ENCODE measurements at regions not wholly inside any gene's neighbourhood (a gene's known extent, or its start where the extent isn't known, plus 50 kb on each side); places are given as distances from the start of the nearest gene placed in this dataset.
"Not testable (repeated sequence)": the region's sequence is repeated elsewhere in the genome, so short reads cannot be mapped to it uniquely, and the experiment has no call there.

DNA sequence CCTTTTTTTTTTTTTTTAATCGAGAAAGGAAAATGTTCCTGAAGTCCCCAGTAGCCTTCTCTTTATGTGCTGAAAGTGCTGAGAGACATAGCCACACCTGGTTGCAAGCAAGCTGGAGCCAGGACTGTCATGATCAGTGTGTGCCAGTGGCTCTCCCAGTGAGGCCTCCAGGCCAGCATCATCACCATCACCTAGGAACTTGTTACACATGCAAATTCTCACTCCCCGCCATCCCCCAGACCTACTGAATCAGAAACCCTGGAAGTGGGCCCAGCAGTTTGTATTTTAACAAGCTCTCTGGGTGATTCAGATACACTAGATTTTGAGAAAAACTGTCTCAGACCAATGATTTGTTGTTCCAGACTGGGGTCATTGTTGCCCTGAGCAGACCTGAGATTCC lies 181.9 kb upstream of the GLRA1 start:
- DNase-seq, result no peak

DNA sequence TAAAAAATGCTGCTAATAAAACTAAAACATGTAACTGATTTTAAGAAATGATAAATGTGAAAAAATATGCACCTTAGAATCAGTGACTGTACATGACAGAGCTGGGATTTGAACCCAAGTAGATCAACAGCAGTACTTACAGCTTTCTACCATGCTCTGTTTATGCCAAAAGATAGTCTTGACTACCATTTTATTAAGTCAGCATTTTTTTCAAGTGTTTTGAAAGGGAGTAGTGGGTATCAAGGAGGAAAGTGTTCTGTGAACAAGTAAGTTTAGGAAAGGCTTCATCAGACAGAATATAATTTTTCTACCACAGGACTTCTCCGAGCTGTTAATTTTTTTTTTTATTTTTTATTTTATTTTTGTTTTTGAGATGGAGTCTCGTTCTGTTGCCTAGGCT lies 180.4 kb upstream of the GLRA1 start:
- DNase-seq, result no peak

DNA sequence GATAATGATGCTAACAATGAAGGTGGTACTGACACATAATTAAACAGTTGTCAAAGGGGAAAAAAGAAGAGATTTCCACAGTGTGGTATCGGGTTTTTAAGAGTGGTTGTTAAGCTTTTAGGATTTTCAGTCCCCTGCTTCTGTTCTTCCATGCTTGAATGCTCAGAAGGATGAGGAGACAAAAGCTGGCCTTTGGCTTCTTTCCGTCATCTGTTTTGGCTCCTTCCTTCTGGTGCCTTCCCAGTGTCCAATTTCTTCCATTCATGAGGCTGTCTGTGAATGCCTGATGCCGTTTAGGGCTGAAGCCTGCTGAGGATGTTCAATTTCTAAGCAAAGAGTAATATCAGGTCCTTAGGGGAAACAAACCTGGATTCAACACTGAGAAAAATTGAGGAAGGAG lies 179.6 kb upstream of the GLRA1 start:
- no peak for DNase-seq

DNA sequence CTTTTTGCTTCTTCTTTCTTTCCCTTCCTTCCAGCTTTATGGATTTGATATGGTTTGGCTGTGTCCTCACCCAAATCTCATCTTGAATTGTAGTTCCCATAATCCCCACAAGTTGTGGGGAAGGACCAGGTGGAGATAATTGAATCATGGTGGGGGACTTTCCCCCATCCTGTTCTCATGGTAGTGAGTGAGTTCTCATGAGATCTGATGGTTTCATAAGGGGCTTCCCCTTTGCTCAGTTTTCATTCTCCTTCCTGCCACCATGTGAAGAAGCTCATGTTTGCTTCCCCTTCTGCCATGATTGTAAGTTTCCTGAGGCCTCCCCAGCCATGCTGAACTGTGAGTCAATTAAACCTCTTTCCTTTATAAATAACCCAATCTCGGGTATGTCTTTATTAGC lies 178.3 kb upstream of the GLRA1 start:
- not testable (repeated sequence) for DNase-seq

DNA sequence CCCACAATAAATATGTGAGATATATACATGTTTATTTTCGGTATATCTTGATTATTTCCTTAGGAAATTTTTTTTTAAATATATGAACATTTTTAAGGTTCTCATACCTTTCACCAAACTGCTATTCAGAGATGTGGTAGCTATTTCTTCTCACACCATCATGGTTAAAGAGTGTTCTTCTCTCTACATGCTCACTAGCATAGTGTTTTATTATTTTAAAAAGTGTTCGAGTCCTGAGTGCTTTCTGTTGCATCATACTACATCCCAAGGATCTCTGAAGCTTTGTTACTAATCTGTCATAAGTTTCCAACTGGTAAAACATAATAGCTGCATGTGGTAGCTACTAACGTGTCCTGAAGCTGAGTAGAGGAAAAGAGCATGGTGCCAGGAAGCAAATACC lies 177.4 kb upstream of the GLRA1 start:
- no peak for DNase-seq

GRCh38 chr5:152100462-152100861 lies 175.8 kb upstream of the GLRA1 start:
- no peak for DNase-seq

DNA sequence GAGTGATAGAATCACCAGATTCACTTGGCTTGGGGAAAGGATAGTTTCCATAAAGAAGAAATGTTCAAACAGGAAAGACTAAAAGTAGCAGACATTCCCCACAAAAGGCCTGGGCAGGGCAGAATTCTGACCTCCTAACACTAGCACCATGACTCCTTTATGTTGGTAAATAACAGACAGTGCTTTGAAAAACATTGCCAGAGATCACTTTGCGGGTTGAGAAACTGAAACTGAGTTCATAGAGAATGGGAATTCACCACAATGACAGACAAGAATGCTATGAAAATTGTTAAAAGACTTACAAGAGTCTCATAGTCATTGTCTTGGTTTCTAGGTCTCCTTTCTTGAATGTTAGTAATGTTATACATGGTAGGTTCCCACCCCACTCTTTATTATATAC lies 172.5 kb upstream of the GLRA1 start:
- no peak for DNase-seq

DNA sequence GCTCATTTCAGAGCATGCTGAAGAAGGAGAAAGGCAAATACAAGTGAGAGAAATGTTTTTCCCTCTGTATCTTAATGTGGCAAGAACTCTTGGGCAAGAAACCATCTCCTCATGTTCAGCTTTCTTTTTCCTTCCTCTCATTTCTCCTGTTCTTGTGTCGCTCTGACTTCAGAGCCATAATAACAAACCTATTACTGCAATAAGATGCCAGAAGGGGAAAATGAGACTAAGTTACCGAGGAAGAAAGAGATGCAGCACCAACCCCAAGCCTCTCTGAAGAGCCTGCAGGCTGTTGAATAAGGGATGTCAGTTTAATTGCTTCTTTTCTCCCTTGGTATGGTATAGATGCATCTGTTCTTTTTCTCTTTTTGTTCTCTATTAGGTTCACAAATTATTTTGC lies 170.1 kb upstream of the GLRA1 start:
- no peak for DNase-seq

- no peak for DNase-seq
These were observed 169.4 kb upstream of the GLRA1 start for GRCh38 chr5:152094060-152094459.

GRCh38 chr5:152092580-152092979 lies 167.9 kb upstream of the GLRA1 start:
- DNase-seq, result no peak

DNA sequence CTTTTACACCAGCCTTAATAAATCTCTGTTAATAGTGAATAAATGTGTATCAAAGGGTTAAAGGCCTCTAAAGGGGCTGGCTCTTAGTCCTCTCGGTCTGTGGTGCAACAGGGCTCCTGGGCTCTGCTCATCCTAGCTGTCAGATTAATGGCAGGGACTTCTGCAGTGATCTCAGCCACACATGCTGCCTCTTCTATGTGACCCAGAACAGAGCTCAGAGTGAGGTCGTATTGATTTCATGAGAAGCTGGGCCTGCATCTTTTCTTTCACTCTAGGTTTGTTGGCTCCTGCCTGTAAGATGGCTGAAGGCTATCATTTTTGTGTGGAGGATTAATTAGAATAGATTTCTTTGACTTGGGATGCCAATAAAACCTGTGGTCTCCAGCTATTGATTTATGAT lies 165.0 kb upstream of the GLRA1 start:
- no peak for DNase-seq

- no peak for DNase-seq
These were observed 162.0 kb upstream of the GLRA1 start for GRCh38 chr5:152086668-152087067.

DNA sequence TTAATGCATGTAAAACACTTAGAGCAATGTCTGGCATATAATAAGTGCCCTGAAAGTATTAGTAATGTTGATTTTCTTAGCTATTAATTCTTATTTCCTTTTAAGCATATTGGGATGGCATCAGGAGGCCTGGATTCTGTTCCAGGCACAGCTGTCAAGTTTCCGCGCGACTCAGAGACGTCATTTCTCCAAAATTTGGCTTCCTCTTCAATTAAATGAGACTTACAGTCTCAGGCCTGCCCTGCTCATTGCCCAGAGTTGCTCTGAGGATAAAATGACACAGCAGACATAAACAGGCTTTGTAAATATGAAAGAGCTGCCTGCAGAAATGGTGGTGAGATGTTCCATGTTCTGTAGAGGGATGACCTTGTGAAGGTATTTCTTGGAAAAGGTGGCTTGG lies 159.8 kb upstream of the GLRA1 start:
- no peak for DNase-seq

DNA sequence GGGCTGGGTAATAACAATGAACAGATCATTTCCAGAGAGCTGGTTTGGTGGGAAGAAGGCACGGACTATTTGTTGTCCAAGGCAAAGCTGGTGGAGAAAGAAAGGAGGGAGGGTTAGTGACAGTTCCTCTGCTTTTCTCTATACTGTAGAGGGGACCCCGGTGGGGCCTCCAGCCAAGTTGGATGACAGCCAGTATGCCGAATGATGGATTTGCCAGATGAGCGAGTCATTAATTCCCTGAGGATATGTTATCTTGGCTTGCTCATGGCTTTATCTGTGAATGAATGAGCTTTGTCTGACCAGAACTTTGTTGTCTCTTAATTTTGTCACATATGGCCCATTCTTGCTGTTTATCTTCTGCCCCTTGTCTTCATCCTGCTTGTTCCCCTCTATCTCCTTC lies 158.6 kb upstream of the GLRA1 start:
- no peak for DNase-seq

- DNase-seq, result no peak
These were observed 147.4 kb upstream of the GLRA1 start for GRCh38 chr5:152072091-152072490.

GRCh38 chr5:152070591-152070990 lies 145.9 kb upstream of the GLRA1 start:
- no peak for DNase-seq

- no peak for DNase-seq
These were observed 142.1 kb upstream of the GLRA1 start for GRCh38 chr5:152066784-152067183.

DNA sequence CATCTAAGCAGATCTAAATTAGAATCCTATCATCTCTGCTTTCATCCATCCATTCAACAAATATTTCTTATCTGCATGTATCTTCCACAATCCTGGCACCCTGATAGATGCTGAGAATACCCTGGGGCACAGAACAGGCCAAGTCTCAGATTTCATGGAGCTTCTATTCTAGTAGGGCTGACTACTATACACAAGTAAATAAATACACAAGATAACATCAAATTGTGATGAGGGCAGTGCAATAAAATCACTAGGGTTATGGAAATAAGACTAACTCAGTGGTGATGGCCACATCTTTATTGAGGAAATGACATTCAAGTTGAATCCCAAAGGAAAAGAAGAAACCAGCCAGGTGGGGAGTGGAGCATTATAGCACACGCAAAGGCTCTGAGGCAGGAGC lies 138.4 kb upstream of the GLRA1 start:
- no peak for DNase-seq

GRCh38 chr5:152061095-152061494 lies 136.4 kb upstream of the GLRA1 start:
- peak; percentile 18 for DNase-seq

GRCh38 chr5:152058267-152058666 lies 133.6 kb upstream of the GLRA1 start:
- no peak for DNase-seq

- DNase-seq, result no peak
These were observed 132.3 kb upstream of the GLRA1 start for GRCh38 chr5:152056931-152057330.

- DNase-seq, result no peak
These were observed 127.8 kb upstream of the GLRA1 start for GRCh38 chr5:152052470-152052869.

DNA sequence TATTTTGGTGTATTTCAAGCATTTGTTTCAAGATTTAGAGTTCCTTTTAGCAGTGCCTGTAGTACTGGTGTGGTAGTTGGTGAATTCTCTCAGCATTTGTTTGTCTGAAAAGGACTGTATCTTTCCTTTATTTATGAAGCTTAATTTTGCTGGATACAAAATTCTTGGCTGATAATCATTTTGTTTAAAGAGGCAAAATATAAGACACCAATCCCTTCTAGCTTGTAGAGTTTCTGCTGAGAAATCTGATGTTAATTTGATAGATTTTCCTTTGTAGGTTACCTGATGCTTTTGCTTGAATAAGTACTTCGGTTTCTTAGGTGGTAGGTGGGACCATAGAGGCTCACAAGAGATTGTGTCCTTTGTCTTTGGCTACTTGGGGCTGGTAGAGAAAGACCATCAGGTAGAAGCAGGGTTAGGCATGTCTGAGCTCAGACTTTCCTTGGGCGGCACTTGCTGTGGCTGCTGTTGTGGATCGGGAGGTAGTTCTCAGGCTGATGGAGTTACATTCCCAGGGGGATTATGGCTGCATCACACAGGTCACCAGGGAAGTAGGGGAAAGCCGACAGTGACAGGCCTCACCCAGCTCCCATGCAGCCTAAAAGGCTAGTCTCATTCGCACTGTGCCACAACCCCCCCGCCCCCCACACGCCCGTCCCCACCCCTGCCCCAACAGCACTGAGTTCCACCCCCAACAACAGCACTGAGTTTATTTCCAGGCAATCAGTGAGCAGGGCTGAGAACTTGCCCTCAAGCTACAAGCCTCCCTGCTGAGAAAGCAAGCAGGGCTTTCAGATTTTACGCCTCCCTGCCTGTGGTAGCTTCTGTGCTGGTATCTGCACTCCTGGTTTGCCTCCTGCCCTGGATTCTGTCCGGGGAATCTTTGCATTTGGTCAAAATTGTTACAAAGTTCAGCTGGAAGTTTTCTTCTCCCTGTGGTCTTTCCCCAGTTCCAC lies 127.1 kb upstream of the GLRA1 start:
- no peak for DNase-seq

DNA sequence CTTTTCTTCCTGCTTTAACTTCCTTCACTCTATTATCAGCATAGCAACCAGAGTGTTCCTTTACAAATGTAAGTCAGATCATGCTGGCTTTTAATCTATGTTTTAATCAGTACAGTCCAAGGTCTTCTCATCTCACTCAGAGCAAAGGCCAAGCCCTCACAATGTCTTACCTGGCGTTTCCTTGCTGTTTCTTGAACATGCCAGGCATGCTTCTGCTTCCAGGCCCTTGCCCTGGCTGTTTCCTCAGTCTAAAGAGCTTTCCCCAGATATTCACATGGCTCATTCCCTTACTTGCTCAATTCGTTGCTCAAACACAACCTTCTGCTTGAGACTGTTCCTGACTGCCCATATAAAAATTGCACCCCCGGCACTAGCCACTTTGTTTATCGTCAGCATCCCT lies 121.7 kb upstream of the GLRA1 start:
- DNase-seq, result no peak

GRCh38 chr5:152038856-152039255 lies 114.2 kb upstream of the GLRA1 start:
- DNase-seq, result not testable (repeated sequence)
